ENCODE measurements at regions not wholly inside any gene's neighbourhood (a gene's known extent, or its start where the extent isn't known, plus 50 kb on each side); places are given as distances from the start of the nearest gene placed in this dataset.

- DNase-seq: no peak
Measured at GRCh38 chr7:25520516-25520915, 292.2 kb upstream of the NPVF start.

GRCh38 chr7:25521236-25521635, 292.9 kb upstream of the NPVF start:
- DNase-seq: no peak

- no peak for DNase-seq
Measured at GRCh38 chr7:25522727-25523126, 294.4 kb upstream of the NPVF start.

GRCh38 chr7:25527665-25528170, 299.4 kb upstream of the NPVF start:
- no peak for DNase-seq

GRCh38 chr7:25529320-25529719, 301.0 kb upstream of the NPVF start:
- DNase-seq: no peak

GRCh38 chr7:25536851-25537250, 308.6 kb upstream of the NPVF start:
- no peak for DNase-seq

- DNase-seq: no peak
Measured at GRCh38 chr7:25537662-25538375, 309.5 kb upstream of the NPVF start.

- no peak for DNase-seq
Measured at GRCh38 chr7:25541094-25541821, 313.0 kb upstream of the NPVF start.

- DNase-seq: no peak
Measured at GRCh38 chr7:25541877-25542276, 313.6 kb upstream of the NPVF start.

- DNase-seq: no peak
Measured at GRCh38 chr7:25543210-25543609, 314.9 kb upstream of the NPVF start.

- no peak for DNase-seq
Measured at GRCh38 chr7:25543798-25544197, 315.5 kb upstream of the NPVF start.

GRCh38 chr7:25544254-25544653, 316.0 kb upstream of the NPVF start:
- DNase-seq: no peak

GRCh38 chr7:25545124-25546008, 317.1 kb upstream of the NPVF start:
- no peak for DNase-seq

- no peak for DNase-seq
Measured at GRCh38 chr7:25546306-25546705, 318.0 kb upstream of the NPVF start.

GRCh38 chr7:25549271-25549921, 321.1 kb upstream of the NPVF start:
- DNase-seq: no peak

- no peak for DNase-seq
Measured at GRCh38 chr7:25550149-25550548, 321.9 kb upstream of the NPVF start.

- DNase-seq: no peak
Measured at GRCh38 chr7:25552998-25553397, 324.7 kb upstream of the NPVF start.

- DNase-seq: no peak
Measured at GRCh38 chr7:25553580-25554291, 325.4 kb upstream of the NPVF start.

GRCh38 chr7:25557379-25557917, 329.2 kb upstream of the NPVF start:
- DNase-seq: no peak

GRCh38 chr7:25557930-25558329, 329.6 kb upstream of the NPVF start:
- no peak for DNase-seq

GRCh38 chr7:25558605-25559004, 330.3 kb upstream of the NPVF start:
- no peak for DNase-seq
